ENCODE measurements at regions not wholly inside any gene's neighbourhood (a gene's known extent, or its start where the extent isn't known, plus 50 kb on each side); places are given as distances from the start of the nearest gene placed in this dataset.

- TF ChIP-seq, protein P1, sequence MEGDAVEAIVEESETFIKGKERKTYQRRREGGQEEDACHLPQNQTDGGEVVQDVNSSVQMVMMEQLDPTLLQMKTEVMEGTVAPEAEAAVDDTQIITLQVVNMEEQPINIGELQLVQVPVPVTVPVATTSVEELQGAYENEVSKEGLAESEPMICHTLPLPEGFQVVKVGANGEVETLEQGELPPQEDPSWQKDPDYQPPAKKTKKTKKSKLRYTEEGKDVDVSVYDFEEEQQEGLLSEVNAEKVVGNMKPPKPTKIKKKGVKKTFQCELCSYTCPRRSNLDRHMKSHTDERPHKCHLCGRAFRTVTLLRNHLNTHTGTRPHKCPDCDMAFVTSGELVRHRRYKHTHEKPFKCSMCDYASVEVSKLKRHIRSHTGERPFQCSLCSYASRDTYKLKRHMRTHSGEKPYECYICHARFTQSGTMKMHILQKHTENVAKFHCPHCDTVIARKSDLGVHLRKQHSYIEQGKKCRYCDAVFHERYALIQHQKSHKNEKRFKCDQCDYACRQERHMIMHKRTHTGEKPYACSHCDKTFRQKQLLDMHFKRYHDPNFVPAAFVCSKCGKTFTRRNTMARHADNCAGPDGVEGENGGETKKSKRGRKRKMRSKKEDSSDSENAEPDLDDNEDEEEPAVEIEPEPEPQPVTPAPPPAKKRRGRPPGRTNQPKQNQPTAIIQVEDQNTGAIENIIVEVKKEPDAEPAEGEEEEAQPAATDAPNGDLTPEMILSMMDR (IDR thresholded peaks at IDR 0.05) = no peak
- DNase-seq = no peak
- intact Hi-C loops (cut with DNase I, micrococcal nuclease) = no loop called here
- H3K4me3 ChIP-seq = no peak overlapping the region
- no peaks in the 10 kb centered on the region for H3K36me3 ChIP-seq (ENCODE audit: low read depth)
- no peaks in the 10 kb centered on the region for H3K4me1 ChIP-seq (ENCODE audit: low read depth)
- no peaks in the 10 kb centered on the region for H3K9me3 ChIP-seq
- ATAC-seq = no peak
These were observed 389.5 kb upstream of the MAP3K7 start for GRCh38 chr6:90976341-90976740.

DNA sequence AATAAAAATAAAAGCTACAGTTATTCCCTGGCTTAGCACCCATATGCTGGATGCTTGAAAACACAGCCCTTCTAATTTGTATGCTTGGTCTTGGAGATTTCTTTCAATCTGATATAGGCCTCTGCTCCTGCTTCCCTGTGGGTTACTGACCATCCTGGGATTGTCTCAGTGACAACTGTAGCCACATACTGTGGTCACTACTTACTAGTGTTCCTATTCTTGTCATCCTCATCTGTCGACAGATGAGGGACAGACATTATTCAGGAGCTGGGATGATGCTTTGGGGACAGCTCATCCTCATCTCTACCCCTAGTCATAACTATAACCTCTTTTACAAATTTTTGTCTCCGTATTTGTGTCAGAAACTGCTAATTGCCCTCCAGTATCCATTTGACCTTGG lies 388.9 kb upstream of the MAP3K7 start:
- TF ChIP-seq, protein P1 (IDR thresholded peaks at IDR 0.05) = no peak
- ATAC-seq (no peak), DNase-seq (no peak)
- Histone ChIP-seq H3K4me3 (no peak overlapping the region), H3K36me3 (ENCODE audit: low read depth) (no peaks in the 10 kb centered on the region), H3K4me1 (ENCODE audit: low read depth) (no peaks in the 10 kb centered on the region), H3K9me3 (no peaks in the 10 kb centered on the region)
- intact Hi-C loops (cut with DNase I, micrococcal nuclease) = no loop called here

- no peak overlapping the region for H3K4me3 ChIP-seq
- TF ChIP-seq, protein P1 (IDR thresholded peaks at IDR 0.05) = no peak
- H3K9me3 ChIP-seq = no peaks in the 10 kb centered on the region
- H3K36me3 ChIP-seq (ENCODE audit: low read depth) = no peaks in the 10 kb centered on the region
- no peak for DNase-seq
- ATAC-seq = no peak
- H3K4me1 ChIP-seq (ENCODE audit: low read depth) = no peaks in the 10 kb centered on the region
- intact Hi-C loops (cut with DNase I, micrococcal nuclease) = no loop called here
These were observed 386.3 kb upstream of the MAP3K7 start for GRCh38 chr6:90973188-90973587.

GRCh38 chr6:90970672-90971071 lies 383.8 kb upstream of the MAP3K7 start:
- TF ChIP-seq, protein P1 (IDR thresholded peaks at IDR 0.05) = no peak
- Histone ChIP-seq H3K4me1 (ENCODE audit: low read depth) (no peaks in the 10 kb centered on the region), H3K36me3 (ENCODE audit: low read depth) (no peaks in the 10 kb centered on the region), H3K4me3 (no peak overlapping the region), H3K9me3 (no peaks in the 10 kb centered on the region)
- ATAC-seq (no peak), DNase-seq (no peak)
- intact Hi-C loops (cut with DNase I, micrococcal nuclease) = no loop called here

DNA sequence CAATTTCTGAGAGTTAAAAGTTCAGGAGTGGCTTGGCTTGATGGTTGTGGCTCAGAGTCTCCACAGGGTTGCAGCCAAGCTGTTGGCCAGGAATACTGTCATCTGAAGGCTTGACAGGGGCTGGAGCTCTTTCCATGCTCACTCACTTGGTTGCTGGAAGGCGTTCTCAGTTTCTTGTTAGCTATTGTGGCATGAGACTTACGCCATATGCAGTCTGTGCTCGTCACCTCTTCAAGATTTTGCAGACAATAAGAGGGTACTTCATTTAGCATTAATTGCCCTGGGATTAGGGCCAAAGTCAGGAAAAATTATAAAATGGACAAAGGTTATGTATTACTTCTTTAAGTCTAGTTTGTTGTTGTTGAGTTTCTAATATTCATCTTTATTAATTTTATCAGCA lies 380.6 kb upstream of the MAP3K7 start:
- no peak overlapping the region for H3K4me3 ChIP-seq
- TF ChIP-seq, protein P1 (IDR thresholded peaks at IDR 0.05) = no peak
- ATAC-seq (no peak), DNase-seq (no peak)
- no peaks in the 10 kb centered on the region for H3K4me1 ChIP-seq (ENCODE audit: low read depth)
- no peaks in the 10 kb centered on the region for H3K36me3 ChIP-seq (ENCODE audit: low read depth)
- intact Hi-C loops (cut with DNase I, micrococcal nuclease) = no loop called here
- no peaks in the 10 kb centered on the region for H3K9me3 ChIP-seq

DNA sequence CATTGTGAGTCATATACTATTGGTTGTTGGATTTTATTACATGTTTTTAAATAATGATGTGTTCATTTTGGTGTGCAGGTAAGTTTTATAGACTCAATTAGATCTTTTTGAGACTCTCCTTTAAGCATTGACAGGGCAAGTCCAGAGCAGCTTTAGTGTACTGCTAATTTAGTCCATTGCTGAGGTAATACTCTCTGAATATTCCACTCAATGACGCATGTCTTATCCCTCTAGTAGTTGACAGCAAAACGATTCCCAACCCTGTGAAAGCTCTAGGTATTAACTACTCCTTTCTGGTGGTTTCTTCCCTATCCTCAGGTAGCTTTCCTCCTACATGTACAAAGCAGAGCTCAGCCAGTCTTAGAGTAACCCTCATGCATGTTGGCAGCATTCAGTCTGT lies 373.5 kb upstream of the MAP3K7 start:
- DNase-seq (no peak), ATAC-seq (no peak)
- no peaks in the 10 kb centered on the region for H3K9me3 ChIP-seq
- H3K36me3 ChIP-seq (ENCODE audit: low read depth) = no peaks in the 10 kb centered on the region
- no peak overlapping the region for H3K4me3 ChIP-seq
- no peaks in the 10 kb centered on the region for H3K4me1 ChIP-seq (ENCODE audit: low read depth)
- TF ChIP-seq, protein P1 (IDR thresholded peaks at IDR 0.05) = no peak
- intact Hi-C loops (cut with DNase I, micrococcal nuclease) = no loop called here
